Nephron (organoid): ENCODE measurements at regions not wholly inside any gene's neighbourhood (a gene's known extent, or its start where the extent isn't known, plus 50 kb on each side); places are given as distances from the start of the nearest gene placed in this dataset.

ENCODE experiments used
- H3K27ac Mint-ChIP-seq, 3 experiments: 2 replicates each; pipeline ENCODE4 v1.8.0; 2020; ENCODE audit warnings: mixed read lengths in 3 of 3, mild to moderate bottlenecking in 2 of 3, moderate library complexity in 1 of 3
- H3K27me3 Mint-ChIP-seq: 2 replicates; pipeline ENCODE4 v1.8.0; 2021; ENCODE audit warnings: low read depth, mild to moderate bottlenecking, moderate library complexity, mixed read lengths
- H3K36me3 Mint-ChIP-seq: 2 replicates; pipeline ENCODE4 v1.8.0; 2020; ENCODE audit warnings: low read depth, mixed read lengths
- H3K4me1 Mint-ChIP-seq: 2 replicates; pipeline ENCODE4 v1.8.0; 2020; ENCODE audit warnings: mixed read lengths
- H3K4me3 Mint-ChIP-seq, 3 experiments: 2 replicates each; pipeline ENCODE4 v1.8.0; 2020; ENCODE audit warnings: mild to moderate bottlenecking in 3 of 3, mixed read lengths in 3 of 3, moderate library complexity in 2 of 3
- H3K9me3 Mint-ChIP-seq: 2 replicates; pipeline ENCODE4 v1.8.0; 2020; ENCODE audit warnings: mixed read lengths
- CTCF ChIP-seq, 3 experiments: fragments of 200-600 bp; sonication (generic); IDR thresholded peaks; one replicate each; pipeline ENCODE4 v1.5.0; 2021; ENCODE audit warnings: antibody characterized with exemption in 3 of 3; ENCODE audit not compliant: unreplicated experiment in 3 of 3

- Mint-ChIP-seq H3K27ac (peak overlapping the region in 2 of 3 experiments; percentile 8 to 42), H3K36me3 (no peaks in the 10 kb centered on the region), H3K4me3 (no peak overlapping the region), H3K27me3 (peaks cover 9% of the 10 kb centered on the region), H3K9me3 (no peaks in the 10 kb centered on the region), H3K4me1 (peaks cover 39% of the 10 kb centered on the region)
- no peak for TF ChIP-seq CTCF (IDR thresholded peaks at IDR 0.05; ENCODE audit: unreplicated experiment in 3 of 3)
Observed at GRCh38 chr6:146865756-146866379, 267.1 kb downstream of the ADGB start.

- no peaks in the 10 kb centered on the region for H3K9me3 Mint-ChIP-seq
- H3K27me3 Mint-ChIP-seq: peaks cover 9% of the 10 kb centered on the region
- H3K36me3 Mint-ChIP-seq: no peaks in the 10 kb centered on the region
- H3K4me3 Mint-ChIP-seq: no peak overlapping the region
- H3K4me1 Mint-ChIP-seq: peaks cover 38% of the 10 kb centered on the region
- no peak for TF ChIP-seq CTCF (IDR thresholded peaks at IDR 0.05; ENCODE audit: unreplicated experiment in 3 of 3)
- peak overlapping the region in 2 of 3 experiments; percentile 21 to 42 for H3K27ac Mint-ChIP-seq
Observed at GRCh38 chr6:146866731-146867414, 268.1 kb downstream of the ADGB start.

- Mint-ChIP-seq H3K36me3 (no peaks in the 10 kb centered on the region), H3K9me3 (no peaks in the 10 kb centered on the region), H3K4me1 (peaks cover 46% of the 10 kb centered on the region), H3K4me3 (no peak overlapping the region), H3K27ac (peak overlapping the region; percentile 70 to 87 (median 71)), H3K27me3 (peaks cover 9% of the 10 kb centered on the region)
- no peak for TF ChIP-seq CTCF (IDR thresholded peaks at IDR 0.05; ENCODE audit: unreplicated experiment in 3 of 3)
Observed at GRCh38 chr6:146868671-146869209, 270.0 kb downstream of the ADGB start.

DNA sequence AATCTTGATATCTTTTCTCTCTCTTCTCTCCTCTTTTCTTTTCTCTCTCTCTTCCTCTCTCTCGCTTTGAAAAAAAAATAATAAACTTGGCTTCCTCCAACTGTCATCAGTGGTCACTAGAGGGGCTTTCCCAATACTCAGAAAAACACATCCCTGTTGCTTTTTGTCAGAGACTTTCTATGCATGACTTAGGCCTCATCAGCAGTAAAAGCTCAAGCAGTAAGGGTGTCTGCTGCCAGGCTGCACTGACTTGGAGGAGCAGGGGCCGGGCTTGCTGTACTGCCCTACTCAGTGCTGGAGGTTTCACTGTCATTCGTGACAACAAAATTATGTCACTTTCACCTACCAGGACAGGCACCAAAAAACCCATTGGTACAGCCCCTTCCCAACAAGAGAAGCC is 272.0 kb downstream of the ADGB start:
- Mint-ChIP-seq H3K4me3 (no peak overlapping the region), H3K9me3 (no peaks in the 10 kb centered on the region), H3K4me1 (peaks cover 29% of the 10 kb centered on the region), H3K27me3 (peaks cover 6% of the 10 kb centered on the region), H3K36me3 (no peaks in the 10 kb centered on the region), H3K27ac (peak overlapping the region in 1 of 3 experiments; percentile 9)
- TF ChIP-seq CTCF (IDR thresholded peaks at IDR 0.05; ENCODE audit: unreplicated experiment in 3 of 3): no peak

DNA sequence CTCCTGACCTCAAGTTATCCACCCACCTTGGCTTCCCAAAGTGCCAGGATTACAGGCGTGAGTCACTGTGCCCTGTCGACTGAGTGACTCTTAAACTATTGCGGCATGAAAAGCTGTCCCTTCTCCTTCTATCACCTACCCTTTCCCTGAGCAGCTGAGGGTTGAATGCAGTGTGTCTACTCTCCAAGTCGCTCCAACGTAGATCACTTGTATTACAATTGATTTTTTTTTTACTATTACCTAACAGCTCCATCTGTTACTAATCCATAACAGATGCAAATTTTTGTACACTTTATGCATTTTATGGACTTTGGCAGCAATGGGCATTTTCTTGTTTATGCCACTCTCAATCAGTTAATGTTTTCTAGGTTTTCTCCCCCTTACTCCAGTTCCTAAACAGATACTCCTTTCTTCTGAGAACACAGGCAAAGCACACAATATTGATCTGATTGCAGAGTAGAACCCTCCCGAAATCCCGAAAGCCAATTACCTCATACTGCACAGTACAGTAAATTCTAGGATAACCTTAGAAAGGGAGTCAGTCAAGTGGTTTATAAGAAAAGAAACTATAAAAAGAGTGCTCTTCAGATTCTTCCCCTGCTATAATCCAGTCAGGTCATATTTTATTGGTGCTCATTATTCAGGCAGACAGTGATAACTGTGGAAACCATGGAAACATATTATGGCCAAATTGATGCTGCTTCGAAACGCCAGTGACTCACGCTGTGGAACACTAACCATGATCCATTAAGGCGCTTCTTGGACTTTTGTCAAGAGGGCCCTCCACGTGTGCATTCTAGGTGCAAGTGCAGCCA is 273.0 kb downstream of the ADGB start:
- peaks cover 33% of the 10 kb centered on the region for H3K4me1 Mint-ChIP-seq
- H3K9me3 Mint-ChIP-seq: no peaks in the 10 kb centered on the region
- peaks cover 6% of the 10 kb centered on the region for H3K27me3 Mint-ChIP-seq
- H3K27ac Mint-ChIP-seq: peak overlapping the region; percentile 27 to 41 (median 36)
- no peak overlapping the region for H3K4me3 Mint-ChIP-seq
- no peak for TF ChIP-seq CTCF (IDR thresholded peaks at IDR 0.05; ENCODE audit: unreplicated experiment in 3 of 3)
- H3K36me3 Mint-ChIP-seq: no peaks in the 10 kb centered on the region
